GM12875 (cell line): ENCODE measurements at regions not wholly inside any gene's neighbourhood (a gene's known extent, or its start where the extent isn't known, plus 50 kb on each side); places are given as distances from the start of the nearest gene placed in this dataset.

Source experiments
- H3K4me3 ChIP-seq: one replicate; pipeline ENCODE4 v1.5.1; 2011; ENCODE audit warnings: low read depth, low read length, control low read depth
- CTCF ChIP-seq: IDR thresholded peaks from 2 replicates; pipeline ENCODE4 v1.5.1; 2011; ENCODE audit warnings: low read depth, mild to moderate bottlenecking, control low read depth, inconsistent platforms, low read length, moderate library complexity, borderline replicate concordance; ENCODE audit not compliant: insufficient read depth

GRCh38 chr14:25431211-25432076 lies 381.5 kb upstream of the STXBP6 start:
- TF ChIP-seq CTCF, result no peak
- H3K4me3 ChIP-seq, result no peak overlapping the region

GRCh38 chr14:25430808-25431207 lies 380.9 kb upstream of the STXBP6 start:
- TF ChIP-seq CTCF, result no peak
- H3K4me3 ChIP-seq, result no peak overlapping the region

- no peak overlapping the region for H3K4me3 ChIP-seq
- TF ChIP-seq CTCF, result no peak
Observed at GRCh38 chr14:25412998-25413397, 363.1 kb upstream of the STXBP6 start.

- no peak for TF ChIP-seq CTCF
- H3K4me3 ChIP-seq, result no peak overlapping the region
Observed at GRCh38 chr14:25411781-25412757, 362.1 kb upstream of the STXBP6 start.

- H3K4me3 ChIP-seq, result no peak overlapping the region
- TF ChIP-seq CTCF, result no peak
Observed at GRCh38 chr14:25406818-25407217, 356.9 kb upstream of the STXBP6 start.

GRCh38 chr14:25400607-25401206 lies 350.8 kb upstream of the STXBP6 start:
- TF ChIP-seq CTCF, result peak; percentile 60
- no peak overlapping the region for H3K4me3 ChIP-seq
